HCT116 (cell line): ENCODE measurements at regions not wholly inside any gene's neighbourhood (a gene's known extent, or its start where the extent isn't known, plus 50 kb on each side); places are given as distances from the start of the nearest gene placed in this dataset.

ENCODE experiments used
- EZH2 ChIP-seq: fragments of 200-600 bp; sonication (generic); IDR thresholded peaks from 2 replicates; pipeline ENCODE4 v1.6.1; 2017; ENCODE audit warnings: antibody characterized with exemption, mixed run types
- FOSL1 ChIP-seq: IDR thresholded peaks from 2 replicates; pipeline ENCODE4 v1.6.1; 2012; ENCODE audit warnings: low read depth
- POLR2AphosphoS5 ChIP-seq: IDR thresholded peaks from 2 replicates; pipeline ENCODE4 v1.6.1; 2011; ENCODE audit warnings: mild to moderate bottlenecking, low read depth, low read length, moderate library complexity

DNA sequence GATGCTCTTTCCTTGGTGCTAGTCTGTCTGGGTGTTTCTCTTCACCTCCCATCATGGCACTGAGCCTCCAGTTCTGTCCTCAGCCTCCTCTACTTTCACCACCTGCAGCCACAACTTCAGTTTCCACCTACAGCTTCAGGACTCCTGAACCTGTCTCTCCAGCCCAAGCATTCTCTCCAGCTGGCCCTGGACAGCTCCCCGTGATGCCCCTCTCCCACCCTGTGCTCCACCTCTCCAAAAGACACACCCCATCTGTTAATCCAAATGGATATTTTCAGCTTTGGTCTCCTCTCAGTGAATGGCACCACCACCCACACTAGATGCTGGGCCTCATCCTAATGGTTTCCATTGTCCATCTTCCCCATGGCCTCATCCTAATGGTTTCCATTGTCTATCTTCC lies 79.5 kb upstream of the NEDD9 start:
- TF ChIP-seq POLR2AphosphoS5, result no peak
- no peak for TF ChIP-seq FOSL1
- TF ChIP-seq EZH2, result no peak
